Endothelial cell of umbilical vein (primary cell): ENCODE measurements at regions not wholly inside any gene's neighbourhood (a gene's known extent, or its start where the extent isn't known, plus 50 kb on each side); places are given as distances from the start of the nearest gene placed in this dataset.

Source experiments
- CTCF ChIP-seq, 2 donors: IDR thresholded peaks; 1 replicate in 1 of 2; 2 replicates in 1 of 2; pipeline ENCODE4 v1.5.1; 2011; ENCODE audit warnings: low read length in 2 of 2, mild to moderate bottlenecking in 2 of 2, moderate library complexity in 2 of 2, control low read depth in 1 of 2, inconsistent platforms in 1 of 2, low read depth in 1 of 2; ENCODE audit not compliant: insufficient read depth in 1 of 2; ENCODE audit errors: extremely low read depth in 1 of 2
- FOS ChIP-seq: IDR thresholded peaks from 2 replicates; pipeline ENCODE4 v1.6.1; 2011; ENCODE audit warnings: mild to moderate bottlenecking, low read length, moderate library complexity, borderline replicate concordance; ENCODE audit not compliant: insufficient read depth
- JUN ChIP-seq: IDR thresholded peaks from 2 replicates; pipeline ENCODE4 v1.6.1; 2011; ENCODE audit warnings: borderline replicate concordance, low read depth; ENCODE audit not compliant: insufficient read length, insufficient read depth
- POLR2A ChIP-seq: IDR thresholded peaks from 2 replicates; pipeline ENCODE4 v1.6.1; 2012; ENCODE audit warnings: low read depth, mild to moderate bottlenecking, control low read depth, low read length
- POLR2AphosphoS5 ChIP-seq: IDR thresholded peaks from 2 replicates; pipeline ENCODE4 v1.6.1; 2012; ENCODE audit warnings: low read depth, mild to moderate bottlenecking, control low read depth, low read length, moderate library complexity; ENCODE audit not compliant: insufficient read depth

- TF ChIP-seq JUN (no peak), CTCF (IDR thresholded peaks at IDR 0.05; ENCODE audit: extremely low read depth in 1 of 2, insufficient read depth in 1 of 2, low read depth in 1 of 2, low read length in 2 of 2) (no peak), POLR2A (no peak), POLR2AphosphoS5 (no peak), FOS (no peak)
Measured at GRCh38 chr10:53458007-53458406, 685.4 kb upstream of the MBL2 start.
